Duodenal mucosa (tissue), 2 donors: ENCODE measurements at regions not wholly inside any gene's neighbourhood (a gene's known extent, or its start where the extent isn't known, plus 50 kb on each side); places are given as distances from the start of the nearest gene placed in this dataset.

ENCODE experiments used
- H3K27ac ChIP-seq: one replicate; pipeline ENCODE4 v1.7.0; 2013; ENCODE audit warnings: low read depth, low read length
- H3K27me3 ChIP-seq, 2 donors: one replicate each; pipeline ENCODE4 v1.7.0; 2013; ENCODE audit warnings: low read length in 2 of 2, control low read depth in 1 of 2; ENCODE audit not compliant: insufficient read depth in 2 of 2, control insufficient read depth in 1 of 2
- H3K36me3 ChIP-seq, 2 donors: one replicate each; pipeline ENCODE4 v1.7.0; 2013; ENCODE audit warnings: low read length in 2 of 2, control low read depth in 1 of 2; ENCODE audit not compliant: insufficient read depth in 2 of 2, control insufficient read depth in 1 of 2
- H3K4me1 ChIP-seq, 2 donors: one replicate each; pipeline ENCODE4 v1.7.0; 2013; ENCODE audit warnings: low read length in 2 of 2, control low read depth in 1 of 2; ENCODE audit not compliant: insufficient read depth in 2 of 2, control insufficient read depth in 1 of 2
- H3K4me3 ChIP-seq, 2 donors: one replicate each; pipeline ENCODE4 v1.7.0; 2013; ENCODE audit warnings: low read length in 2 of 2, low read depth in 1 of 2
- H3K9ac ChIP-seq, 2 donors: one replicate each; pipeline ENCODE4 v1.7.0; 2013; ENCODE audit warnings: low read length in 2 of 2, low read depth in 1 of 2
- H3K9me3 ChIP-seq, 2 donors: one replicate each; pipeline ENCODE4 v1.7.0; 2013; ENCODE audit warnings: low read length in 2 of 2, control low read depth in 1 of 2; ENCODE audit not compliant: control insufficient read depth in 1 of 2

- no peaks in the 10 kb centered on the region for H3K27me3 ChIP-seq
- no peak overlapping the region for H3K27ac ChIP-seq
- H3K4me3 ChIP-seq, result no peak overlapping the region
- H3K9ac ChIP-seq, result no peak overlapping the region
- no peaks in the 10 kb centered on the region for H3K36me3 ChIP-seq
- H3K4me1 ChIP-seq, result peaks cover 0 to 4% of the 10 kb centered on the region in 2 donors
- no peaks in the 10 kb centered on the region for H3K9me3 ChIP-seq
Measured at GRCh38 chr3:30198162-30198561, 408.2 kb upstream of the TGFBR2 start.

GRCh38 chr3:30199096-30199759, 407.2 kb upstream of the TGFBR2 start:
- H3K27ac ChIP-seq, result no peak overlapping the region
- no peaks in the 10 kb centered on the region for H3K36me3 ChIP-seq
- H3K9ac ChIP-seq, result no peak overlapping the region
- no peaks in the 10 kb centered on the region for H3K9me3 ChIP-seq
- no peak overlapping the region for H3K4me3 ChIP-seq
- no peaks in the 10 kb centered on the region for H3K4me1 ChIP-seq
- H3K27me3 ChIP-seq, result no peaks in the 10 kb centered on the region

GRCh38 chr3:30199855-30200254, 406.5 kb upstream of the TGFBR2 start:
- Histone ChIP-seq H3K27me3 (no peaks in the 10 kb centered on the region), H3K9ac (no peak overlapping the region), H3K9me3 (no peaks in the 10 kb centered on the region), H3K27ac (no peak overlapping the region), H3K4me1 (no peaks in the 10 kb centered on the region), H3K4me3 (no peak overlapping the region), H3K36me3 (no peaks in the 10 kb centered on the region)

GRCh38 chr3:30201715-30202114, 404.7 kb upstream of the TGFBR2 start:
- H3K27me3 ChIP-seq, result no peaks in the 10 kb centered on the region
- no peaks in the 10 kb centered on the region for H3K4me1 ChIP-seq
- H3K9me3 ChIP-seq, result no peaks in the 10 kb centered on the region
- H3K36me3 ChIP-seq, result no peaks in the 10 kb centered on the region
- H3K27ac ChIP-seq, result no peak overlapping the region
- H3K9ac ChIP-seq, result no peak overlapping the region
- H3K4me3 ChIP-seq, result no peak overlapping the region

- no peaks in the 10 kb centered on the region for H3K27me3 ChIP-seq
- no peaks in the 10 kb centered on the region for H3K9me3 ChIP-seq
- no peak overlapping the region for H3K9ac ChIP-seq
- H3K27ac ChIP-seq, result no peak overlapping the region
- no peaks in the 10 kb centered on the region for H3K36me3 ChIP-seq
- no peak overlapping the region for H3K4me3 ChIP-seq
- no peaks in the 10 kb centered on the region for H3K4me1 ChIP-seq
Measured at GRCh38 chr3:30203301-30203700, 403.1 kb upstream of the TGFBR2 start.

- H3K36me3 ChIP-seq, result no peaks in the 10 kb centered on the region
- H3K27ac ChIP-seq, result no peak overlapping the region
- H3K9ac ChIP-seq, result no peak overlapping the region
- no peaks in the 10 kb centered on the region for H3K27me3 ChIP-seq
- H3K9me3 ChIP-seq, result no peaks in the 10 kb centered on the region
- no peak overlapping the region for H3K4me3 ChIP-seq
- H3K4me1 ChIP-seq, result no peaks in the 10 kb centered on the region
Measured at GRCh38 chr3:30204126-30204525, 402.3 kb upstream of the TGFBR2 start.

GRCh38 chr3:30206051-30206450, 400.4 kb upstream of the TGFBR2 start:
- H3K36me3 ChIP-seq, result no peaks in the 10 kb centered on the region
- H3K27me3 ChIP-seq, result no peaks in the 10 kb centered on the region
- no peaks in the 10 kb centered on the region for H3K4me1 ChIP-seq
- H3K9me3 ChIP-seq, result no peaks in the 10 kb centered on the region
- no peak overlapping the region for H3K4me3 ChIP-seq
- no peak overlapping the region for H3K27ac ChIP-seq
- no peak overlapping the region for H3K9ac ChIP-seq

- Histone ChIP-seq H3K4me1 (no peaks in the 10 kb centered on the region), H3K4me3 (no peak overlapping the region), H3K36me3 (no peaks in the 10 kb centered on the region), H3K27me3 (no peaks in the 10 kb centered on the region), H3K9me3 (no peaks in the 10 kb centered on the region), H3K27ac (no peak overlapping the region), H3K9ac (no peak overlapping the region)
Measured at GRCh38 chr3:30221619-30222018, 384.8 kb upstream of the TGFBR2 start.

- no peaks in the 10 kb centered on the region for H3K27me3 ChIP-seq
- no peaks in the 10 kb centered on the region for H3K9me3 ChIP-seq
- no peaks in the 10 kb centered on the region for H3K4me1 ChIP-seq
- H3K9ac ChIP-seq, result no peak overlapping the region
- no peak overlapping the region for H3K27ac ChIP-seq
- H3K4me3 ChIP-seq, result no peak overlapping the region
- no peaks in the 10 kb centered on the region for H3K36me3 ChIP-seq
Measured at GRCh38 chr3:30222441-30222840, 384.0 kb upstream of the TGFBR2 start.

GRCh38 chr3:30225021-30225420, 381.4 kb upstream of the TGFBR2 start:
- peaks cover 0 to 6% of the 10 kb centered on the region in 2 donors for H3K4me1 ChIP-seq
- no peaks in the 10 kb centered on the region for H3K9me3 ChIP-seq
- no peaks in the 10 kb centered on the region for H3K36me3 ChIP-seq
- H3K9ac ChIP-seq, result no peak overlapping the region
- no peak overlapping the region for H3K4me3 ChIP-seq
- no peaks in the 10 kb centered on the region for H3K27me3 ChIP-seq
- H3K27ac ChIP-seq, result no peak overlapping the region
